ENCODE measurements at regions not wholly inside any gene's neighbourhood (a gene's known extent, or its start where the extent isn't known, plus 50 kb on each side); places are given as distances from the start of the nearest gene placed in this dataset.

- Mint-ChIP-seq H3K27me3 (ENCODE audit: insufficient read depth) (peaks cover 3% of the 10 kb centered on the region), H3K9me3 (no peaks in the 10 kb centered on the region), H3K36me3 (ENCODE audit: low read depth) (no peaks in the 10 kb centered on the region), H3K4me1 (ENCODE audit: low read depth) (peaks cover 7% of the 10 kb centered on the region), H3K4me3 (no peak overlapping the region), H3K27ac (no peak overlapping the region)
- no peak for DNase-seq (ENCODE audit: low spot score)
- intact Hi-C loops (cut with micrococcal nuclease) = no loop called here
Measured at GRCh38 chr6:153594871-153595270, 444.2 kb upstream of the OPRM1 start.

DNA sequence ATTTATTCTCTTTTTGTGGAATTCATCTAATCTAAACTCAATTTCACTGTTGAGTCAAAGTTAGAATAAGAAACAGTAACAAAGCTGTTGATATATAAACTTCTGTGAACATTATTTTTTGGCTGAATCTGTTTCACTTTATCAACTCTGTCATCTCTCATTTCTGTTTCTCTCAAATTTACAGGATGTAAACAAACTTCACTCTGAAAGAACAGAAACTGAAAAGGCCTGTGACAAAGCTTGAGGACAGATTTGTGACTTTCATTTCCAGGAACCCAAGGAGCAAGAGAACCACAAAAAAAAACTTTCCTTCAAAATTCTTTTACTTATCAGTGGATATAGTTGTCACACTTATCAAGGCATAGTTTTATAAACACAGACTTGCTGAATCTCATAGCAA is 447.9 kb upstream of the OPRM1 start:
- no peak for DNase-seq (ENCODE audit: low spot score)
- Mint-ChIP-seq H3K36me3 (ENCODE audit: low read depth) (no peaks in the 10 kb centered on the region), H3K9me3 (no peaks in the 10 kb centered on the region), H3K4me3 (peak overlapping the region; percentile 12), H3K27ac (no peak overlapping the region), H3K4me1 (ENCODE audit: low read depth) (peaks cover 7% of the 10 kb centered on the region), H3K27me3 (ENCODE audit: insufficient read depth) (peaks cover 3% of the 10 kb centered on the region)
- intact Hi-C loops (cut with micrococcal nuclease) = no loop called here

DNA sequence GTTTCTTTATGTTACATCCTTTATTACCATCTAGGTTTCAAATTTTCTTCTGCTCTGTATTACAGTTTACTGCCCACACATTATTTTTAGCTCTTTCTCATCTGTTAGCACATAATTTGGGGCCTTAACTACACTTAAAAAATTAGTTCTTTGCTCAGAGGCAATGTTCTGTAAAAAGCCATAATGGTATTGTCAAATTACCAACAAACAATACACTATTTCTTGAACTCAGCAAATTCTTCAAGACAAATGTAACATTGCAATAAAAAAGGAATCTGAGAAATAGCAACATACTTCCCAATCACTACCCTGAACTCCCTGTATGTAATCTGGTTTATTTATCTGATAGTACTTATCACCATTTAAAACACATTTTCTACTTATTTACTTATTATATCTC is 448.6 kb upstream of the OPRM1 start:
- Mint-ChIP-seq H3K27ac (no peak overlapping the region), H3K36me3 (ENCODE audit: low read depth) (no peaks in the 10 kb centered on the region), H3K27me3 (ENCODE audit: insufficient read depth) (peaks cover 3% of the 10 kb centered on the region), H3K4me3 (no peak overlapping the region), H3K4me1 (ENCODE audit: low read depth) (peaks cover 7% of the 10 kb centered on the region), H3K9me3 (no peaks in the 10 kb centered on the region)
- intact Hi-C loops (cut with micrococcal nuclease) = no loop called here
- no peak for DNase-seq (ENCODE audit: low spot score)

DNA sequence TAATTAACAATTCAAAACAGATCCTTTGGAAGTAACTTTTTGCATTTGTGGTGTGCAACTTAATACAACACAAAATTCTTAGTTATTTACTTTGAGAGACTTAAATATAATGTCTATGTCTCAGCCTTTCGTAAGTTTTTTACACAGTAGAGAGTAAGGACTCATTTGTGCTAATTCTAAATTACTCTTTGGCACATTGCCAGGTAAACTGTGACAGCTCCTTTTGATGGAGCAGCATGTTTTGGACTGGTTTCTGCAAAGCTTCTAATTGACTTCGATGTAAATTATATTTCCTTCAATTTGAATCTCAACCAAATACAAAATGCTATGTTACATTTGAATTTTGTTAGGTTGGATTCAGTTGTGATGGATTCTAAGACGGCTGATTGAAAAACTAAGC is 450.7 kb upstream of the OPRM1 start:
- H3K9me3 Mint-ChIP-seq = no peaks in the 10 kb centered on the region

GRCh38 chr6:153583685-153584084 is 452.6 kb upstream of the RGS17 start:
- Mint-ChIP-seq H3K9me3 (no peaks in the 10 kb centered on the region), H3K4me3 (no peak overlapping the region), H3K27me3 (ENCODE audit: insufficient read depth) (no peaks in the 10 kb centered on the region)

More for the DNA sequence above, 450.7 kb upstream of the OPRM1 start:
- no peak overlapping the region for H3K4me3 Mint-ChIP-seq
- intact Hi-C loops (cut with micrococcal nuclease) = no loop called here
- no peak for DNase-seq (ENCODE audit: low spot score)
- no peak overlapping the region for H3K27ac Mint-ChIP-seq
- peaks cover 3% of the 10 kb centered on the region for H3K27me3 Mint-ChIP-seq (ENCODE audit: insufficient read depth)
- H3K4me1 Mint-ChIP-seq (ENCODE audit: low read depth) = peaks cover 7% of the 10 kb centered on the region
- H3K36me3 Mint-ChIP-seq (ENCODE audit: low read depth) = no peaks in the 10 kb centered on the region

GRCh38 chr6:153580776-153581175 is 449.7 kb upstream of the RGS17 start:
- no peak for DNase-seq (ENCODE audit: low spot score)
- Mint-ChIP-seq H3K9me3 (no peaks in the 10 kb centered on the region), H3K4me1 (ENCODE audit: low read depth) (no peaks in the 10 kb centered on the region), H3K27ac (no peak overlapping the region), H3K4me3 (no peak overlapping the region), H3K27me3 (ENCODE audit: insufficient read depth) (no peaks in the 10 kb centered on the region), H3K36me3 (ENCODE audit: low read depth) (no peaks in the 10 kb centered on the region)
- intact Hi-C loops (cut with micrococcal nuclease) = no loop called here

More at GRCh38 chr6:153583685-153584084, 452.6 kb upstream of the RGS17 start:
- Mint-ChIP-seq H3K27ac (no peak overlapping the region), H3K4me1 (ENCODE audit: low read depth) (no peaks in the 10 kb centered on the region), H3K36me3 (ENCODE audit: low read depth) (no peaks in the 10 kb centered on the region)
- DNase-seq (ENCODE audit: low spot score) = no peak
- intact Hi-C loops (cut with micrococcal nuclease) = no loop called here

DNA sequence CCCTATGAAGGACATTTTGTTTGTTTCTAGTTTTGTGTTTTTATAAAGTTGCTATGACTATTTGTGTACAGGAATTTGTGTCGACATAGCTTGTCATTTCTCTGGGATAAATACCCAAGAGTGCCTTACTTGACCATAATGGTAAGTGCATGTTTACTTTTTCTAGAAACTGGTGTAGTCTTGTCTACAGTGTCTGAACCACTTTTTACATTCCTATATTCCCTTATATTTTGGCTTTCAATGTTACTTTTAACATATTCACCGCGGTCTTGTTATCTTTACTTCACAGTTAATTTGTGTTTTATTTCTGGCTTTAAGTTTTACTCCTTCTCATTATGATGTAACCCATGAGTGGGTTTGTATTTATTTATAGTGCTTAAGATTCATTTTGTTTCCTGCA is 444.4 kb upstream of the RGS17 start:
- no peak overlapping the region for H3K27ac Mint-ChIP-seq
- no peaks in the 10 kb centered on the region for H3K4me1 Mint-ChIP-seq (ENCODE audit: low read depth)
- no peak for DNase-seq (ENCODE audit: low spot score)
- intact Hi-C loops (cut with micrococcal nuclease) = no loop called here
- H3K36me3 Mint-ChIP-seq (ENCODE audit: low read depth) = no peaks in the 10 kb centered on the region
- no peaks in the 10 kb centered on the region for H3K9me3 Mint-ChIP-seq
- no peak overlapping the region for H3K4me3 Mint-ChIP-seq
- H3K27me3 Mint-ChIP-seq (ENCODE audit: insufficient read depth) = no peaks in the 10 kb centered on the region

DNA sequence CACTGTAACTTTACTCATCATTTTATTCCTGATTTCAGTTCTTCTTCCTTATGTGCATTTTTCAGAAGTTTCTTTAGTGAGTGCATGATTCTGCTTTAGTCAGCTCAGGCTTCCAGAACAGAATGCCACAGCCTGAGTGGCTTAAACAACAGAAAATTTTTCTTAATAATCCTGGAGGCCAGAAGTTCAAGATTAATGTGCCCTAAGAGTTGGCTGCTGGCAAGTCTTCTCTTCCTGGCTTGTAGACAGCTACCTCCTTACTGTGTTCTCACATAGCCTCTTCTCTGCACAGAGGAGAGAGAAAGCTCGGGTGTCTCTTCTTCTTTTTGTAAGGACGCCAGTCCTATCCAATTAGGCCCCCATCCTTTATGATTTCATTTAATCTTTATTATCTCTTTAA is 443.1 kb upstream of the RGS17 start:
- Mint-ChIP-seq H3K36me3 (ENCODE audit: low read depth) (no peaks in the 10 kb centered on the region), H3K9me3 (no peaks in the 10 kb centered on the region)

DNA sequence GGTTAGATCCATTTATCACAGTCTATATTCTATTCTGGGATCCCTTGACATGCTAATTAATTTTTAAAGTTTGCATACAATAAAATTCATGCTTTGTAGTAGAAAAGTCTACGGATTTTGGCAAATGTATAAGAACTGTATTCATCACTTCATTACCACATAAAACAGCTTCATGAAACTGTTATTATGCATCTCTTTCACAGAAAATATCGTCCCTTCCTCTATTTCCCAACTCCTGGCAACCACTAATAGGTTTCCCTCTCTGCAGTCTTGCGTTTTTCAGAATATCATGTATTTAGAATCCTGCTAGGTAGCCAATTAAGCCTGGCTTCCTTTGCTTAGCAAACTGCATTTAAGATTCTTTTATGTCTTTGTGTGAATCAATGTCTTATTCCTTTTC is 441.3 kb upstream of the RGS17 start:
- intact Hi-C loops (cut with micrococcal nuclease) = no loop called here
- DNase-seq (ENCODE audit: low spot score) = no peak
- Mint-ChIP-seq H3K4me3 (no peak overlapping the region), H3K27ac (no peak overlapping the region), H3K36me3 (ENCODE audit: low read depth) (no peaks in the 10 kb centered on the region), H3K4me1 (ENCODE audit: low read depth) (no peaks in the 10 kb centered on the region), H3K27me3 (ENCODE audit: insufficient read depth) (no peaks in the 10 kb centered on the region), H3K9me3 (no peaks in the 10 kb centered on the region)

More for the DNA sequence above, 443.1 kb upstream of the RGS17 start:
- no peak for DNase-seq (ENCODE audit: low spot score)
- intact Hi-C loops (cut with micrococcal nuclease) = no loop called here
- H3K4me3 Mint-ChIP-seq = no peak overlapping the region
- no peaks in the 10 kb centered on the region for H3K27me3 Mint-ChIP-seq (ENCODE audit: insufficient read depth)
- no peak overlapping the region for H3K27ac Mint-ChIP-seq
- H3K4me1 Mint-ChIP-seq (ENCODE audit: low read depth) = no peaks in the 10 kb centered on the region

DNA sequence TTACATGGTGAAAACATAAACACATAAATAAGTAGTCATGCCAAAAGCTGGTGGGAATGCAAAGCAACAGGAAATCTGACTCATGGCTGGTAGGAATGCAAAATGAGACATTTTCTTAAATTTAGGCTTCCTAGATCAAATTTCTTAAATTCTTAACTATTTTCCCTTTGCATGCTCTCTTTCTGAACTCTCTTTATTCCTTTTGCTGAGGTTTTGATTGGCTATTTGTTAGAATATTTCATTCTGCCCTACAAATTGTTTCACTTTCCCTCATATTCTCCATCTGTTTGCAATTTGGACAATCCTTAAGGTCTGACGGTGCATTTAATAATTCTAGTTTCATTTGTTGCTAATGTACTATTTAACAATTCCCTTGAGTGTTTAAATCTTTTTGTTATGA is 437.5 kb upstream of the RGS17 start:
- DNase-seq (ENCODE audit: low spot score) = no peak
- no peaks in the 10 kb centered on the region for H3K36me3 Mint-ChIP-seq (ENCODE audit: low read depth)
- H3K4me3 Mint-ChIP-seq = no peak overlapping the region
- no peaks in the 10 kb centered on the region for H3K9me3 Mint-ChIP-seq
- intact Hi-C loops (cut with micrococcal nuclease) = no loop called here
- H3K27ac Mint-ChIP-seq = no peak overlapping the region
- no peaks in the 10 kb centered on the region for H3K27me3 Mint-ChIP-seq (ENCODE audit: insufficient read depth)
- no peaks in the 10 kb centered on the region for H3K4me1 Mint-ChIP-seq (ENCODE audit: low read depth)

- intact Hi-C loops (cut with micrococcal nuclease) = no loop called here
- no peak for DNase-seq (ENCODE audit: low spot score)
- Mint-ChIP-seq H3K4me1 (ENCODE audit: low read depth) (no peaks in the 10 kb centered on the region), H3K27me3 (ENCODE audit: insufficient read depth) (no peaks in the 10 kb centered on the region), H3K36me3 (ENCODE audit: low read depth) (no peaks in the 10 kb centered on the region), H3K4me3 (no peak overlapping the region), H3K27ac (no peak overlapping the region), H3K9me3 (no peaks in the 10 kb centered on the region)
Measured at GRCh38 chr6:153564803-153565202, 433.7 kb upstream of the RGS17 start.

GRCh38 chr6:153563001-153563400 is 431.9 kb upstream of the RGS17 start:
- H3K4me3 Mint-ChIP-seq = no peak overlapping the region
- H3K27me3 Mint-ChIP-seq (ENCODE audit: insufficient read depth) = no peaks in the 10 kb centered on the region
- no peaks in the 10 kb centered on the region for H3K36me3 Mint-ChIP-seq (ENCODE audit: low read depth)
- no peak overlapping the region for H3K27ac Mint-ChIP-seq
- H3K4me1 Mint-ChIP-seq (ENCODE audit: low read depth) = no peaks in the 10 kb centered on the region
- DNase-seq (ENCODE audit: low spot score) = no peak
- H3K9me3 Mint-ChIP-seq = no peaks in the 10 kb centered on the region
- intact Hi-C loops (cut with micrococcal nuclease) = no loop called here

DNA sequence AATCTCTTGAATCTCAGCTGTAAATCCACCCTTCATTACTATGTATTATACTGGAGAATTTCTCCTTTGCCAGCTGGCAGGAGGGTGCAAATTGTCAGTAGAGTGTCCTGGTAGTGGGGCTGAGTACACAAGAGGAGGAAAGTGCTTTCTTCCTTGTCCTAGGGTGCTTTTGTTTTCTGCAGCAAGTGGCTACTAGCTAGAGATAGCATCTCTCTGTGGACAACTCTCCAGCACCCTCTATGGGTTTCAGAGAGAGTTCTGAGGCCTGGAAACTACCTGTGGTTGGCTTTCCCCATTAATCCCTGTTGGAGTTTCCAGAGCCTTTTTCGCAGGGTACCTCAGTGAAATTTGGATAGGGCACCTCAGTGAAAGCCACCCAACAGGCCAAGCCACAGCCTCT is 422.5 kb upstream of the RGS17 start:
- Mint-ChIP-seq H3K4me1 (ENCODE audit: low read depth) (no peaks in the 10 kb centered on the region), H3K4me3 (no peak overlapping the region), H3K27me3 (ENCODE audit: insufficient read depth) (no peaks in the 10 kb centered on the region), H3K27ac (no peak overlapping the region), H3K36me3 (ENCODE audit: low read depth) (no peaks in the 10 kb centered on the region), H3K9me3 (no peaks in the 10 kb centered on the region)
- no peak for DNase-seq (ENCODE audit: low spot score)
- intact Hi-C loops (cut with micrococcal nuclease) = no loop called here

- Mint-ChIP-seq H3K27ac (no peak overlapping the region), H3K27me3 (ENCODE audit: insufficient read depth) (no peaks in the 10 kb centered on the region), H3K4me1 (ENCODE audit: low read depth) (no peaks in the 10 kb centered on the region), H3K36me3 (ENCODE audit: low read depth) (no peaks in the 10 kb centered on the region), H3K9me3 (peaks cover 3% of the 10 kb centered on the region), H3K4me3 (no peak overlapping the region)
- intact Hi-C loops (cut with micrococcal nuclease) = no loop called here
- no peak for DNase-seq (ENCODE audit: low spot score)
Measured at GRCh38 chr6:153539602-153540001, 408.5 kb upstream of the RGS17 start.
